AG09319 (cell line): ENCODE measurements at regions not wholly inside any gene's neighbourhood (a gene's known extent, or its start where the extent isn't known, plus 50 kb on each side); places are given as distances from the start of the nearest gene placed in this dataset.

ENCODE experiments used
- DNase-seq: peaks from one replicate; pipeline ENCODE4 v3.0.0-alpha.2; 2010; ENCODE audit warnings: low read depth; ENCODE audit errors: extremely low read depth
- CTCF ChIP-seq: IDR thresholded peaks from 2 replicates; pipeline ENCODE4 v1.5.1; 2011; ENCODE audit warnings: low read depth, mild to moderate bottlenecking, inconsistent platforms, low read length, moderate library complexity

- no peak for TF ChIP-seq CTCF
- DNase-seq: no peak
These were observed 398.8 kb downstream of the HS3ST3B1 start for GRCh38 chr17:14699574-14700185.

DNA sequence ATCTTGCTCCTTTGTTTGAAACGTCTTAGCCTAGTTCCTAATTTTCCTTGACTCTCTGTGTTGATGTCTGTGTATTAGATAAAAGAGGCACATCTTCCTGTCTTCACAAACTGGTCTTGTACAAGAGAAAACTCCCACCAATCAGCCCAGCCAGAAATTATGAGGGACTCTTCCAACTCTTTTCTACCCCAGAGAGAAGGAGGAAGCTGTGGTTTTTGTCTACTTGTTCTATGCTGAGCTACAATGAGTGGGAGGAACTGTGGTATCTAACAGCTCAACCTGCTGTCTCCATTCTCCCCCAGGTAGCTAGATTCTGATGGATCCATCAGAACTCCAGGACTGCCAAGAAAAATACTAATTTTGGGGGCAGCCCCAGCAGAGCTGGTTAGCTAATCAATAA is 392.5 kb downstream of the HS3ST3B1 start:
- no peak for TF ChIP-seq CTCF
- DNase-seq: no peak

- no peak for DNase-seq
- no peak for TF ChIP-seq CTCF
These were observed 389.8 kb downstream of the HS3ST3B1 start for GRCh38 chr17:14690704-14691103.

DNA sequence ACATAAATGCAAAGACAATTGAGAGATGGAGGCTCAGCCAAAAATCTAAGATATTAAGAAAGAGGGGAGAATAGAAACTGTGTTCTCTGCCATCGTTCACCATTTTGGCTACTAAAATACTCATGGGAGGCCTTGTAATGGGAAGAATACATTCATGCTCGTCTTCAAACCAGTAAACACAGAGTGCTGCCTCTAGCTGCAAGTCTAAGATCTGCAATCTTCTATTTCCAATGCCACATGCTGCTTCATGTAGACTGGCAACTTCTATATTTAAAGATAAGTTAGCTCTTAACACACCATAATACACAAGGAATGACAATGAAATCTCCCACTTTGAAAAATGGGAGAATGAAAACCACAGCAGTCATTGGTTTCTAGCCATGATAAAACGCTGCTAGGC is 387.3 kb downstream of the HS3ST3B1 start:
- no peak for DNase-seq
- no peak; the same call in 1 of the 2 replicates for TF ChIP-seq CTCF

DNA sequence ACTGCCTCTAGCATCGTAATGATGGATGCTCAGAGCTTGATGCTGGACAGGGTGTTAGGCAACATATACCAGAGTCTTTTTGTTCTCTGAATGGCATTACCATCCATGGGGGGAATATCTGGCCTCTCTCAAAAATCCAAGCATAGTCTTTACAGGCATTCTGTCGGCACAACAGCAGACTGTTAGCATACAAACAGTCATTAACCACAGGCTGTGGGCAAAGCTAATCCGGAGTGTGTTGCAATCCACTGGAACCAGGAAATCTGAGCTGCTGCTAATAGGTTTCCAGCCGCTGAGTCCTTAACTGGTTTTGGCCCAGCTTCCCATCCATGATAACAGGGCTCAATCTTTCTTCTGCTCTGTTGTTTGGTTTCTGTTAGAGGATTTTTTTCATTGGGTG is 371.9 kb downstream of the HS3ST3B1 start:
- no peak for TF ChIP-seq CTCF
- peak; percentile 40 for DNase-seq

- DNase-seq: no peak
- TF ChIP-seq CTCF: no peak
These were observed 370.0 kb downstream of the HS3ST3B1 start for GRCh38 chr17:14670861-14671260.

- no peak for TF ChIP-seq CTCF
- no peak for DNase-seq
These were observed 363.6 kb downstream of the HS3ST3B1 start for GRCh38 chr17:14664511-14664910.
